Loucy (cell line): ENCODE measurements at regions not wholly inside any gene's neighbourhood (a gene's known extent, or its start where the extent isn't known, plus 50 kb on each side); places are given as distances from the start of the nearest gene placed in this dataset.

Source experiments
- CTCF ChIP-seq: fragments of 200-600 bp; sonication (generic); conservative IDR thresholded peaks from 2 replicates; pipeline ENCODE4 v1.5.1; 2014; ENCODE audit warnings: mild to moderate bottlenecking, antibody characterized with exemption, low read length
- EZH2phosphoT487 ChIP-seq: fragments of 200-600 bp; IDR thresholded peaks from 2 replicates; pipeline ENCODE4 v1.6.1; 2018; ENCODE audit warnings: antibody characterized with exemption, mild to moderate bottlenecking, moderate library complexity, borderline replicate concordance

GRCh38 chr10:34956756-34957155 is 133.4 kb downstream of the CUL2 start:
- TF ChIP-seq CTCF (peak; percentile 15; the same call in 1 of the 2 replicates), EZH2phosphoT487 (no peak)
